HCT116 (cell line): ENCODE measurements at regions not wholly inside any gene's neighbourhood (a gene's known extent, or its start where the extent isn't known, plus 50 kb on each side); places are given as distances from the start of the nearest gene placed in this dataset.

Source experiments
- ATAC-seq: fragments of 200-7000 bp; cut with Tn5 transposase; 2 replicates; pipeline ENCODE4 v1.9.1; 2020; ENCODE audit warnings: mild to moderate bottlenecking, moderate library complexity
- BruUV-seq: library from RNA; stranded (reverse); fragments of 400-500 nt; replicated peaks from 2 replicates; lab custom pipeline; 2021; lab: Mats Ljungman, UMichigan
- CTCF ChIA-PET: fragments of 300-600 bp; sonication (Branson Sonifier 250); formaldehyde crosslinking; loops from one replicate; lab custom pipeline; 2021; ENCODE audit warnings: antibody characterized with exemption; lab: Charles Lee
- POLR2A ChIA-PET: fragments of 300-600, 350-600 bp; sonication (Branson Sonifier 250); formaldehyde crosslinking; loops from one replicate; lab custom pipeline; 2021; ENCODE audit warnings: antibody characterized with exemption; lab: Charles Lee
- RAD21 ChIA-PET, 2 experiments: fragments of 300-600 bp; sonication (Branson Sonifier 250); formaldehyde crosslinking; loops; one replicate each; lab custom pipeline; 2023; ENCODE audit warnings: low total read pairs in 2 of 2; ENCODE audit not compliant: uncharacterized antibody in 2 of 2, unreplicated experiment in 2 of 2, low non-redundant PET in 1 of 2; lab: Charles Lee
- DNase-seq: peaks from one replicate; pipeline ENCODE4 v3.0.0-alpha.2; 2010; ENCODE audit warnings: low read depth, low spot score
- H2AFZ ChIP-seq: fragments of 200-600 bp; shearing (Covaris generic), sonication (generic); 2 replicates; pipeline ENCODE4 v1.6.1; 2017; ENCODE audit warnings: low read depth, mixed run types, mixed read lengths, antibody characterized with exemption, low read length; ENCODE audit not compliant: poor library complexity, severe bottlenecking
- H3K27ac ChIP-seq: 2 replicates; pipeline ENCODE4 v1.5.1; 2012; ENCODE audit warnings: low read depth, low read length
- H3K27me3 ChIP-seq: fragments of 200-600 bp; sonication (generic); 2 replicates; pipeline ENCODE4 v1.6.1; 2016; ENCODE audit warnings: mixed run types, low read length, mixed read lengths; ENCODE audit not compliant: insufficient read depth
- H3K36me3 ChIP-seq, 2 experiments: fragments of 200-500 bp in 1 of 2; fragments of 200-600 bp in 1 of 2; sonication (Bioruptor generic) in 1 of 2; sonication (generic) in 1 of 2; 2 replicates each; pipeline versions ENCODE4 v1.5.1 to v1.6.1; 2014 to 2016; ENCODE audit warnings: low read length in 2 of 2, inconsistent platforms in 1 of 2, mixed read lengths in 1 of 2, mixed run types in 1 of 2; ENCODE audit not compliant: insufficient read depth in 2 of 2, control insufficient read depth in 1 of 2
- H3K4me1 ChIP-seq, 2 experiments: fragments of 200-600 bp in 1 of 2; sonication (generic) in 1 of 2; 2 replicates each; pipeline versions ENCODE4 v1.5.1 to v1.6.1; 2012 to 2017; ENCODE audit warnings: low read length in 2 of 2, inconsistent platforms in 1 of 2, mild to moderate bottlenecking in 1 of 2, mixed read lengths in 1 of 2, mixed run types in 1 of 2, moderate library complexity in 1 of 2; ENCODE audit not compliant: insufficient read depth in 2 of 2, control insufficient read depth in 1 of 2
- H3K4me2 ChIP-seq: fragments of 200-600 bp; sonication (generic); 2 replicates; pipeline ENCODE4 v1.6.1; 2017; ENCODE audit warnings: mixed run types, low read length, mixed read lengths
- H3K4me3 ChIP-seq, 2 experiments: fragments of 200-600 bp in 1 of 2; sonication (generic) in 1 of 2; replicated peaks in 1 of 2; 2 replicates each; pipeline ENCODE4 v1.5.1; 2011 to 2016; ENCODE audit warnings: low read length in 2 of 2, control low read depth in 1 of 2, low read depth in 1 of 2, mild to moderate bottlenecking in 1 of 2, mixed read lengths in 1 of 2, mixed run types in 1 of 2
- H3K79me2 ChIP-seq: fragments of 200-600 bp; sonication (generic); 2 replicates; pipeline ENCODE4 v1.6.1; 2017; ENCODE audit warnings: mild to moderate bottlenecking, mixed run types, low read length, moderate library complexity, mixed read lengths; ENCODE audit not compliant: insufficient read depth
- H3K9ac ChIP-seq: fragments of 200-600 bp; sonication (generic); 2 replicates; pipeline ENCODE4 v1.6.1; 2016; ENCODE audit warnings: low read length, mixed read lengths
- H3K9me2 ChIP-seq: fragments of 200-600 bp; sonication (generic), shearing (Covaris generic); 2 replicates; pipeline ENCODE4 v1.6.1; 2017; ENCODE audit warnings: mixed run types, mild to moderate bottlenecking, moderate library complexity; ENCODE audit not compliant: insufficient read depth
- H3K9me3 ChIP-seq, 2 experiments: fragments of 200-500 bp in 1 of 2; fragments of 200-600 bp in 1 of 2; sonication (Bioruptor generic) in 1 of 2; sonication (generic) in 1 of 2; 2 replicates each; pipeline ENCODE4 v1.6.1; 2014 to 2017; ENCODE audit warnings: low read length in 2 of 2, mixed read lengths in 2 of 2, inconsistent platforms in 1 of 2, low read depth in 1 of 2, mild to moderate bottlenecking in 1 of 2, mixed run types in 1 of 2, moderate library complexity in 1 of 2; ENCODE audit not compliant: control insufficient read depth in 1 of 2, insufficient read depth in 1 of 2
- H4K20me1 ChIP-seq: fragments of 200-600 bp; sonication (generic), shearing (Covaris generic); 2 replicates; pipeline ENCODE4 v1.6.1; 2017; ENCODE audit warnings: mixed run types, mild to moderate bottlenecking, moderate library complexity; ENCODE audit not compliant: insufficient read depth
- CBX3 ChIP-seq: IDR thresholded peaks from 2 replicates; pipeline ENCODE4 v1.6.1; 2012; ENCODE audit warnings: low read depth
- CEBPB ChIP-seq: IDR thresholded peaks from 2 replicates; pipeline ENCODE4 v1.6.1; 2012; ENCODE audit warnings: low read depth
- EGR1 ChIP-seq: IDR thresholded peaks from 2 replicates; pipeline ENCODE4 v1.6.1; 2012; ENCODE audit warnings: low read depth
- ELF1 ChIP-seq: IDR thresholded peaks from 2 replicates; pipeline ENCODE4 v1.6.1; 2012; ENCODE audit warnings: low read depth, borderline replicate concordance
- EZH2 ChIP-seq: fragments of 200-600 bp; sonication (generic); IDR thresholded peaks from 2 replicates; pipeline ENCODE4 v1.6.1; 2017; ENCODE audit warnings: antibody characterized with exemption, mixed run types
- EZH2phosphoT487 ChIP-seq: fragments of 200-600 bp; IDR thresholded peaks from 2 replicates; pipeline ENCODE4 v1.6.1; 2018; ENCODE audit warnings: antibody characterized with exemption, borderline replicate concordance
- FOSL1 ChIP-seq: IDR thresholded peaks from 2 replicates; pipeline ENCODE4 v1.6.1; 2012; ENCODE audit warnings: low read depth
- JUND ChIP-seq: IDR thresholded peaks from 2 replicates; pipeline ENCODE4 v1.6.1; 2012
- MAX ChIP-seq: IDR thresholded peaks from 2 replicates; pipeline ENCODE4 v1.6.1; 2012
- POLR2A ChIP-seq: IDR thresholded peaks from 2 replicates; pipeline ENCODE4 v1.7.0; 2011; ENCODE audit warnings: borderline replicate concordance; ENCODE audit not compliant: insufficient read depth, insufficient read length; ENCODE audit errors: extremely low read depth
- POLR2AphosphoS5 ChIP-seq: IDR thresholded peaks from 2 replicates; pipeline ENCODE4 v1.6.1; 2011; ENCODE audit warnings: mild to moderate bottlenecking, low read depth, low read length, moderate library complexity
- RAD21 ChIP-seq: IDR thresholded peaks from 2 replicates; pipeline ENCODE4 v1.6.1; 2012; ENCODE audit warnings: low read depth, mild to moderate bottlenecking
- SIN3A ChIP-seq: IDR thresholded peaks from 2 replicates; pipeline ENCODE4 v1.6.1; 2012; ENCODE audit warnings: low read depth
- SP1 ChIP-seq: IDR thresholded peaks from 2 replicates; pipeline ENCODE4 v1.6.1; 2012; ENCODE audit warnings: low read depth
- SRF ChIP-seq: IDR thresholded peaks from 2 replicates; pipeline ENCODE4 v1.6.1; 2012; ENCODE audit warnings: low read depth
- TCF7L2 ChIP-seq: IDR thresholded peaks from 2 replicates; pipeline ENCODE4 v1.7.0; 2011; ENCODE audit warnings: borderline replicate concordance, inconsistent platforms; ENCODE audit not compliant: insufficient read depth, insufficient read length; ENCODE audit errors: extremely low read depth
- YY1 ChIP-seq: IDR thresholded peaks from 2 replicates; pipeline ENCODE4 v1.6.1; 2011; ENCODE audit warnings: low read length, low read depth, moderate library complexity, mild to moderate bottlenecking; ENCODE audit not compliant: insufficient replicate concordance; ENCODE audit errors: extremely low read depth
- ZNF274 ChIP-seq: fragments of 200-500 bp; sonication (Bioruptor generic); IDR thresholded peaks from 2 replicates; pipeline ENCODE4 v1.6.1; 2014; ENCODE audit warnings: mild to moderate bottlenecking, low read depth, low read length, inconsistent platforms
- intact Hi-C: fragments of 100-400 bp; cut with micrococcal nuclease; formaldehyde crosslinking; loops from 2 replicates; pipeline ENCODE4 v1.10.0; 2022
- TF ChIP-seq, protein P1 (sequence below), 3 experiments: fragments of 200-600 bp in 1 of 3; sonication (generic) in 1 of 3; IDR thresholded peaks in 2 of 3; conservative IDR thresholded peaks in 1 of 3; 2 replicates each; pipeline ENCODE4 v1.5.1; 2012 to 2017; ENCODE audit warnings: low read depth in 2 of 3, low read length in 2 of 3, antibody characterized with exemption in 1 of 3, borderline replicate concordance in 1 of 3, control low read depth in 1 of 3, mild to moderate bottlenecking in 1 of 3, mixed read lengths in 1 of 3, mixed run types in 1 of 3, moderate library complexity in 1 of 3; ENCODE audit not compliant: insufficient read depth in 1 of 3
- TF ChIP-seq, protein P2 (sequence below): IDR thresholded peaks from 2 replicates; pipeline ENCODE4 v1.6.1; 2012

DNA sequence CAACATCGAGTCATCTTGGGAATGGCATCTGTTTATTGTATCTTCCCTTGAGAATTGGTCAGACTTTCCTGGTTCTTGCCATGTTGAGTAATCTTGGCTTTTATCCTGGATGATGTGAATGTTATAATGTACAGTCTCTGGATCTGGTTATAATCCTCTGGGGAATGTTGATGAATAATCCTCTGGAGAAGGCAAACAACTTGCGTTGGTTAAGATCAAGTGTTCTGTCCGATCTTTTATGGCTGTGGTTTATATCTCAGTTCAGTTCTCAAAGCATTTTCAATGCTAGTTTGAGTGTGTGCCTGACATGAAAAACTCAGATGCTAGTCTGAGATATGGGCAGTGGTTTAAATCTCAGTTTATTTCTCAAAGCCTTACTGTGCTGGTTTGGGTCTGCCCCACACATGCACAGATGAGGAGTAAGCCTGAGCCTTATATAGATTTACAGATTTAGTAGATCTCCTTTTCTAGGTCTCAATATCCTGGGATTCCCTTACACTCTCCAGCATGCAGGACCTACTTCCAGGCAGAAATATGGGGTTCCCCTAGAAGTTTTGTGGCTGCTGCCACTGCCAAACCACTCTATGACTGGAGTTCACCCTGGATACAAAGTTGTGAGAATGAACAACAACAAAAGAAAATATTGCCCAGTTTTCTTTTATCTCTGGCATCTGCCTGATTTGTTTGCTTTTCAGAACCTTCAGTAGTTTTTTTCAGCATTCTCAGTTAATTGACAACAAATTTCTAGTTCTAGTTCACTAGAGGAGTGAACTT is 191.8 kb upstream of the MAN1A1 start (continued):
- TF ChIP-seq, protein P1, sequence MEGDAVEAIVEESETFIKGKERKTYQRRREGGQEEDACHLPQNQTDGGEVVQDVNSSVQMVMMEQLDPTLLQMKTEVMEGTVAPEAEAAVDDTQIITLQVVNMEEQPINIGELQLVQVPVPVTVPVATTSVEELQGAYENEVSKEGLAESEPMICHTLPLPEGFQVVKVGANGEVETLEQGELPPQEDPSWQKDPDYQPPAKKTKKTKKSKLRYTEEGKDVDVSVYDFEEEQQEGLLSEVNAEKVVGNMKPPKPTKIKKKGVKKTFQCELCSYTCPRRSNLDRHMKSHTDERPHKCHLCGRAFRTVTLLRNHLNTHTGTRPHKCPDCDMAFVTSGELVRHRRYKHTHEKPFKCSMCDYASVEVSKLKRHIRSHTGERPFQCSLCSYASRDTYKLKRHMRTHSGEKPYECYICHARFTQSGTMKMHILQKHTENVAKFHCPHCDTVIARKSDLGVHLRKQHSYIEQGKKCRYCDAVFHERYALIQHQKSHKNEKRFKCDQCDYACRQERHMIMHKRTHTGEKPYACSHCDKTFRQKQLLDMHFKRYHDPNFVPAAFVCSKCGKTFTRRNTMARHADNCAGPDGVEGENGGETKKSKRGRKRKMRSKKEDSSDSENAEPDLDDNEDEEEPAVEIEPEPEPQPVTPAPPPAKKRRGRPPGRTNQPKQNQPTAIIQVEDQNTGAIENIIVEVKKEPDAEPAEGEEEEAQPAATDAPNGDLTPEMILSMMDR (IDR thresholded peaks at IDR 0.05 in 2 of 3, conservative IDR thresholded peaks at IDR 0.05 in 1 of 3; ENCODE audit: borderline replicate concordance in 1 of 3, insufficient read depth in 1 of 3, low read depth in 2 of 3, low read length in 2 of 3): no peak
- TF ChIP-seq YY1 (peak; percentile 20), ELF1 (no peak; the same call in 1 of the 2 replicates), RAD21 (peak; percentile 39), EZH2 (no peak), EGR1 (0 out of 2 replicates have a peak, but pooled peaks have one; percentile 25), EZH2phosphoT487 (no peak), FOSL1 (peak; percentile 94), JUND (peak; percentile 97), POLR2A (no peak), SRF (peak; percentile 46; the same call in 1 of the 2 replicates), MAX (peak; percentile 74), SP1 (peak; percentile 95), CEBPB (peak; percentile 98)

GRCh38 chr6:119540417-119540816 is 190.9 kb upstream of the MAN1A1 start:
- ATAC-seq (peak; percentile 46), DNase-seq (no peak)
- POLR2A ChIA-PET: interaction anchor here (0.6 kb wide), 1 partner anchor 23 kb away, joined by 3 read pairs; no protein-coding TSS in a partner anchor
- BruUV-seq: no TSS peak
- Histone ChIP-seq H3K4me3 (no peak overlapping the region), H2AFZ (no peak overlapping the region), H3K36me3 (no peaks in the 10 kb centered on the region), H3K9ac (no peak overlapping the region), H3K9me2 (no peaks in the 10 kb centered on the region), H3K9me3 (no peaks in the 10 kb centered on the region), H3K27me3 (no peaks in the 10 kb centered on the region), H3K4me2 (peak overlapping the region; percentile 55), H3K79me2 (no peaks in the 10 kb centered on the region), H3K27ac (peak overlapping the region; percentile 36), H4K20me1 (no peaks in the 10 kb centered on the region), H3K4me1 (peaks cover 18 to 23% of the 10 kb centered on the region in 2 experiments)
- CTCF ChIA-PET: no interaction called here
- TF ChIP-seq CBX3 (no peak), ZNF274 (no peak), POLR2AphosphoS5 (no peak), SIN3A (no peak), ELF1 (no peak), YY1 (no peak), SRF (no peak), RAD21 (no peak), TCF7L2 (no peak)
- TF ChIP-seq, protein P2, sequence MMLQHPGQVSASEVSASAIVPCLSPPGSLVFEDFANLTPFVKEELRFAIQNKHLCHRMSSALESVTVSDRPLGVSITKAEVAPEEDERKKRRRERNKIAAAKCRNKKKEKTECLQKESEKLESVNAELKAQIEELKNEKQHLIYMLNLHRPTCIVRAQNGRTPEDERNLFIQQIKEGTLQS: no peak
- RAD21 ChIA-PET: no interaction called here
- intact Hi-C loops: no loop called here
